ENCODE measurements at regions not wholly inside any gene's neighbourhood (a gene's known extent, or its start where the extent isn't known, plus 50 kb on each side); places are given as distances from the start of the nearest gene placed in this dataset.
"Not testable (repeated sequence)": the region's sequence is repeated elsewhere in the genome, so short reads cannot be mapped to it uniquely, and the experiment has no call there.

DNA sequence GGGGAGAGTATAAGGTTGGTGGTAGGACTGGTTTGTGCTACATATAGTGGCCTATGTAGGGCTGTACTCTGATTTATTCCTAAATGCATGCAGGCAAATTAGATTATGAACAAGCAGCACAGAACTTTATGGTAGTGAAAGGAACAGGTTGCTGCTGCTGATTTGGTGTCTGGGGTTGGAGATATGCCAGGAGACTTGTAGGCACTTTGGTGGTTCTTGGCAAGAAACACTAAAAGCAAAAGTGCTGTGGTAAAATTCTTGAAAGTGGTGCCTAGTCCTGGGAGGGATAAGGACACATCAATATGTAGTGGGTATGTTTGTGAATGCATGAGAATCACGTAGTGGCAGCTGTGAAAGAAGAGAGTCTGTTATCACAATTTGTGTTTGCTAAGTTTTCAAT lies 2126.0 kb downstream of the TP53TG3F start:
- no peak for DNase-seq

DNA sequence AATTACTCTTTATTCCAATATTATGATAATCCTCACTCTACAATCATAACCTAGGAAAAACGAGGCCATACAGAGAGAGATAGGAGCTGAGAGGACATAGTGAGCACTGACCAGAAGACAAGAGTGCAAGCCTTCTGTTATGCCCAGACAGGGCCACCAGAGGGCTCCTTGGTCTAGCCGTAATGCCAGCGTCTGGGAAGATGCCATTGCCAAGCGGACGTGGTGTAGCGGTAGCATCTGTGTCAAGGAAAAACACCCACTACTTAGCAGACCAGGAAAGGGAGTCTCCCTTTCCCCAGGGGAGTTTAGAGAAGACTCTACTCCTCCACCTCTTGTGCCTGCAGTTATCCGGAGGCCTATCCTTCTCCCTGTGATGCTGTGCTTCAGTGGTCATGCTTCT lies 2131.5 kb downstream of the TP53TG3F start:
- peak; percentile 0 for DNase-seq

DNA sequence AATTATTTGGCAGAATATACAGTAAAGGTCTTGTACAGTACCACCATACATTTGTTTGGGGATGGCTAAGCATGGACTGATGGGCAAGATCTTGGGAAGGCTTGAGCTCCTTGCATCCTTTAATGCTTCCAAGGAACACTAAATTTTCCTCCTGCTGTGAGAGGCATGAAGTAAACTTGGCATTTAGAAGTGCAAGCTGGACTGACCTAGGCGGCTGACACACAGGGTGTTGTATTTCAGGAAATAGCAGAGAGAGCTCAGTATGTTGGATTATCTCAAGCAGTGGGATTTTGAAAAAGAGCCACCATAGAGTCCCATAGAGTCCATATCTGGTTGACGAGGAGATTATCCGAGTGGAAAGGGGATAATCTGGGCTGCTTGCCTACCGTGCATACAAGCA lies 2137.1 kb downstream of the TP53TG3F start:
- no peak for DNase-seq

DNA sequence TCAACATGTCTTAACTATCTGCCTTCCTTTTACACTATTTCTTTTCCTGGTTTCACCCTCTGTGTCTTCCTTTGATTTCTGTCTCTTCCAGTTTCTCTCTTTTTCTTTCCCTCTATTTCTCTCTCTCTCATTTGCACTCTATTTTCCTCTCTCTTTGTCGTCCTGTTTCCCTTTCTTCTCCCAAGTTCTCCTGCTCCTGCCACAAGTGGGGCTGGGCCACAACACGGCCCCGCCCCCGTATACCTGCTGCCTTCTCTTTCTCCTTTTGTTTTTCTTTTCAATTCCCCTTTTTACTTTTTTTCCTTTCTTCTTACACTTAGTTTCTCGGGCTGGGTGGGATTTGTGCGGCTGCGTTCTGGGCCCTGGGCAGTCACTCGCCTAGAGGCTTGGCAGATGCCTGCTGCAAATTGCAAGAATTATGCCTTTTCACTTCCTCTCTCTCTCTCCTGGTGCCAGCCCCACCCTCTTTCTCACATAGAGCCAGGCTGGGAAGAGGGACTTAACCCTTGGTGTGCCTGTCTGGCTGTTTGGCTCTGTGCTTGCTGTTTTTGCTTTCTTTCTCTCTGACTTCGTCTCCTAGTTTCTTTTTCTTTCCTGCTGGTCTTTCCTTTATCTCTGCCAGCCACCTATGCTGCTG lies 2139.4 kb downstream of the TP53TG3F start:
- DNase-seq, result peak; percentile 25

DNA sequence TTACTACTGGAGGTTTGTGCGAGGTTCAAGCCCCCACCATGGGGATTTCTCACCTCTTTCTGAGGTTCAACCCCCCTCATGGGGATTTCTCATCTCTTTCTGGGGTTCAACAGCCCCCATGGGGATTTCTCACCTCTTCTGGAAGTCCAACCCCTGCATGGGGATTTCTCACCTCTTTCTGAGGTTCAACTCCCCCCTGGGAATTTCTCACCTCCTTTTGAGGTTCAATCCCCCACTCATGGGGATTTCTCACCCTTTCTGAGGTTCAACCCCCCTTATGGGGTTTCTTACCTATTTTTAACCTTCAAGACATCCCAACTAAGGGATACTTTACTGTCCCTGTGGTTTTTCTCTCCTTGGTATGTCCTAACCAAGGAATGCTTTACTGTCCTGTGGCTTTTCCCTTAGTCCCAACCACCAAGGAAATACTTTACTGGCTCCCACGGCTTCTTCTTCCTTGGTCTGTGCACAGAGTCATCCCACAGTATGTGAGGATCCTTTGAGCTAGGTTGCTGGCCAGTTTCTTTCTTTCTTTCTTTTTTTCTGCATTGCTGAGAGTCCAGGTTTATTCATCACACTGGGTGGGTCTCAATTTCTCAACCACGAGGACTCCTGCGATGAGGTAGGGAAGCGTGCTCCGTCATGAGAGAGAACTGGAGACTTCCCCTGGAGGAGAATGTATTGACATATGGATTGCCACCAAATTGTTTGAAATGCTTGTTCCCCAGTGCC lies 2140.2 kb downstream of the TP53TG3F start:
- no peak for DNase-seq

DNA sequence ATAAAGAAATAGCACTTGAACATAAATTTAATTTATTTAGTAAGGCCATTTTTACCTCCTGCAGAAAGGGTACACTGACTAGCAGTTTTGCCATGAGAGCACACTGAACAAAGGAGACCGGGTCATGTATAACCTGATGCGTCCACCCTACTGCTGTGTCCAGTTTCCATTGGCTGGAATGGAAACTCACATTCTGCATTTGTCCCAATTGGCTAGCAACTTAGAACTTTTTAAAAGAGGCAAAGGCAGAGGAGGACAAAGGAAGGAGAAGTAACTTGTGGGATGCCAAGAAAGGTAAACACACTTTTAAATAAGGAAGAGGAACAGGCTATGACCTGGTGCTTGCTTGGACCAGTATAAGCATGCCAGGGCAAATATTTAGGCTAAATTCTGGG lies 2140.7 kb downstream of the TP53TG3F start:
- DNase-seq, result not testable (repeated sequence)

DNA sequence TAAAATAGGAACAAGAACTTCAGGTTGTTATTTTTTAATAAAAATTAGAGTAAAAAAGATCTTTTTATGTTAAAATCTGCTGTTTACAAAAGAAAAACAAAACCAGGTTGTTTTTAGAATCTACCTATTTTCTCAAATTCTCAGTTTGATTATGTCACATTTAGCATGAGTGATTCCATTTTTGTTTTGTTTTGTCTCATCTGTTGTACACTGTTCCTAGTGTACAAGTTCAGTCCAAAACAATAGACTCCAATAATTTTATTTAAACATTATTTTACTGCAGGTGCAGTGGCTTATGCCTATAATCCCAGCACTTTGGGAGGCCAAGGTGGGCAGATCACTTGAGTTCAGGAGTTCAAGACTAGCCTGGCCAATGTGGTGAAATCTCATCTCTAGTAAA lies 2142.7 kb downstream of the TP53TG3F start:
- DNase-seq, result no peak

DNA sequence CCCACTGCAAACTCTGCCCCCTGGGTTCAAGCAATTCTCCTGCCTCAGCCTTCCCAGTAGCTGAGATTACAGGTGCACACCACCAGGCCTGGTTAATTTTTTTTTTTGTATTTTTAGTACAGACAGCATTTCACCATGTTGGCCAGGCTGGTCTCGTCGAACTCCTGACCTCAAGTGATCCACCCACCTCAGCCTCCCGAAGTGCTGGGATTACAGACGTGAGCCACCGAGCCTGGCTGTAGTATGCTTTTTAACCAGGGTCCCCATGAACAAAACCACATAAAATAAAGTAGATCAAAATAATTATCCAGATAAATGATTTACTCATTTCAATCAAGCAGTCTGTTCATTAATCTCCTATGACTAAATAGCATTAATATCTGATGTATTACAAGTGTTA lies 2144.0 kb downstream of the TP53TG3F start:
- not testable (repeated sequence) for DNase-seq

DNA sequence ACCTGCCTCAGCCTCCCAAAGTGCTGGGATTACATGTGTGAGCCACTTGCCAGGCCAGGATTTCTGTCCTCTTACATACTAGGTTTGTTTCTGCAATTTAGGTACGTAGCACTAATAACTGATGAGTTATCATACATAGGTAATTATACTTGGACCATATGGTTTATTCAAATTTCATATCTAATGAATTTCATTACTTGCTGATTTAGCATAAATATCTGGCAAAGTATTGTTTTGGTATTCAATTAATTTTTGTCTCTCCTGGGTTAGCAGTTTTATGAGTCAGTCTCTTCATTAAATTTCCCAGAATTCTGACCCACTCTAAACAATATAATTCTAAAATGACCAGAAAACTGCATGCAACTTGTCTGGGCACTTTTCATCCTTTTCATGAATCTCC lies 2146.5 kb downstream of the TP53TG3F start:
- DNase-seq, result no peak

DNA sequence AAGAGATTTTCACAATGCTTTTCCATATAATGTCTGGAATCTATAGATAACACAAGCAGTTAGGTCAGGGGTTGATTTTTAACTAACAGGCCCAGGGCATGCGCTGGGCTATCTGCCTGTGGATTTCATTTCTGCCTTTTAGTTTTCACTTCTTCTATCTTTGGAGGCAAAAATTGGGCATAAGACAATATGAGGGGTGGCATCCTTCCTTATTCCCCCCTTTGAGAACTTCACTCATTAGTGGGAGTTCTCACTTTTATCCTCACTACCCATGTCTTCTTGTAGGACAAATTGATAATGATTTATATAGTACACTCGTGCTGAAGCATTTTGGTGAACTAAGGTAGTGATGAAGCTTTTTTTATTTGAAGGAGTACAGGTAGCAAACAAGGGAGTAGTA lies 2155.5 kb downstream of the TP53TG3F start:
- DNase-seq, result not testable (repeated sequence)

DNA sequence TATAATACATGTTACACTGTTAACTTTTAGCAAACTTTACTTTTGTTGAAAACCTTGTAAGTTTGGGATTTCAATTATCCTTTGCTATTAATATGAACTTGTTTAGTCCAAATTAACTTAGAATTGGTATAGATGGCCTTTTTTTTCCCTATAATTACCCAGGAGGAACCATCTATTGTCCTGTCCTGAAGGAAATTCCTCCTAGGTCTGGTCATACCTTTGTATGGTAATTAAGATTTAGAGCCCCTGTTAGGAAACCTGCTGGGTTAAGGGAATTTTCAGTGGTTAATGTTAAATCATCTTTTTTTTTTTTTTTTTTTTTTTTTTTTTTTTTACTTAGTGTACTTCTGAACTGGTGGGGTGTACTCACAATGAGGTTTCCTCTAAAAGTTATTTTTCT lies 2159.8 kb downstream of the TP53TG3F start:
- not testable (repeated sequence) for DNase-seq

DNA sequence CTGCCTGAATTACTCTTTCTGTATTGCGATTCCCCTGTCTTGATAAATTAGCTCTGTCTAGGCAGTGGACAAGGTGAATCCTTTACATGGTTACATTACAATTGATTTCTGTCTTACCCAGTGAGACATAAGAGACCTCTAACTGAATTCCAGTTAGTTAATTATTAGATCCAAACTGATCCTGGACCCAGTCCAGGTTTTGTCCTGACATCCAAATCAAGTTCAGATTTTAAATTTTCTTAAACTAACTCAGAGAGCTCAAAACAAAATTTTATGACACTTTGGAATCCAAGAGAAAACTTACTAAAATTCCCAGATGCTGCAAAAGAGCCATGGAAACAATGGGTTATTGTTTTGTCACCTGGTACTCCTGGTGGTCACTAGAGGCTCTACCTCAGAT lies 2166.6 kb downstream of the TP53TG3F start:
- DNase-seq, result no peak

DNA sequence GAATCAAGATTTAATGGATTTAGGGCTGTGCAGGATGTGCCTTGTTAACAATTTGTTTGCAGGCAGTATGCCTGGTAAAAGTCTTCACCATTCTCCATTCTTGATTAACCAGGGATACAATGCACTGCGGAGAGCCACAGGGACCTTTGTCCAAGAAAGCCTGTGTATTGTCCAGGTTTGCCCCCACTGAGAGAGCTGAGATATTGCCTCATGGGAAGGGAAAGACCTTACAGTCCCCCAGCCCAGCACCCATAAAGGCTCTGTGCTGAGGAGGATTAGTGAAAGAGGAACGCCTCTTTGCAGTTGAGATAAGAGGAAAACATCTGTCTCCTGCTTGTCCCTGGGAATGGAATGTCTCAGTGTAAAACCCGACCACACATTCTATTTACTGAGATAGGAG lies 2169.6 kb downstream of the TP53TG3F start:
- DNase-seq, result no peak

DNA sequence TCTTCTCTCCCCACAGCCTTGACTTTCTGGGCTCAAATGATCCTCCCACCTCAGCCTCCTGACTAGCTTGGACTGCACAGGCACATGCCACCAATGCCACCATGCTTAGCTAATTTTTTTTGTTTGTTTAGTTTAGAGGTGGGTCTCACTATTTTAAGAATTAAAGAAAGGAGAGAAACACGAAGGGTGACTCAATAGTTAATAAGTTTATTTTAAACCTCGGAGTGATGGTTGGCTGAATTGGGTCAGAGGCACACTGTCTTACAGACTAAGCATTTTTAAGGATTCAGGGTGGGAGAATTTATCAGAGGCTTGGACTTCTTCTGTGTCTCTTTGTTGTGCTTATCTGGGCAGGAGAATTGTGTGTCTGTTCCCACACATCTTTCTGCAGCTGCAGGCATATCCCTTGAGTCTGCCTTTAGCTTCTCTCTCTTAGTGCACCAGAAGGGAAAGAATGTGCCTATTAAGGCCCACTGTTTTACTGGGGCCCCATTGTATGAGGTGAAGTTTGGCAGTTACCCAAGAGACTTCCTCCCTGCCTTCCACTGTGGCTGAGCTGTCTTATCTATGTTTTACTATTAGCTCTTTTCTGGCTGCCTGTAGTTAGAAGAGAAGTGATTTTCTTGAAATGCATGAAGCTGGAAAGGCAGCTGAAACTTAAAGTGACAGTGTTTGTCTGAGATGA lies 2172.0 kb downstream of the TP53TG3F start:
- DNase-seq, result no peak

DNA sequence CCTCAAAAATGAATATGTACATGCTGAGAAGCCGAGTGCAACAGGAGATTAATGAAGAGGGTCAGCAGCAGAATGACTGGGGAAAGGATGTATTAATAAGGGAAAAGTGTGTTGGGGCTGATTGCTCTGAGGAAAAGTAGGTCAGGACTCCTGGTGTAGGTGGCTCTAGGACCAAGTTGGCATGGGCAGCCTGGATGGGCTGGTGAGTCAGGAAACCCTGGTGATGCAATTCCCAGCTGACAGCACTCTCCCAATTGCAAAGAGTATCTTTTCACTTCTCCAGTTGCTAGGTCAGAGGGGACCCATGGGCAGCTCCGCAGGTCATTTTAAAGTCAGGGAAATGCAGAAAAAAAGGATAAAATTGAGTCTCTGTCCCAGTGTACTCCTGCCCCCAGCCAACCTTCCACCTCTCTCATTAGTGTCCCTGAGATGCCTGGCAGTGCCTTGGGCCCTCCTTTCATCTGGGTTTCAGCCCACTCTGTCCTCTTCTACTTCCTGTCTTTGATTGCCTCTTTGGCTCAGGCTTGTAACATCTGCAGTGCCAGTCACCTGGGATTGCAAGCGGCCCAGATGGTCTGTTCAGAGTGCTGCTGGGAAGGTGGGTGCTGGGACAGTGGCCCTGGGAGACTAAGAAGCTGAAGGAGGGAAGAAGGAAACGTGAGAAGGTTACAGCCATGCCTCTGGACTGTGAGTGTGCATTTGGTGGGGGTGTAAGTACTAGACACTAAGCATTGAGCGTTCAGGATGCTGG lies 2177.2 kb downstream of the TP53TG3F start:
- no peak for DNase-seq

DNA sequence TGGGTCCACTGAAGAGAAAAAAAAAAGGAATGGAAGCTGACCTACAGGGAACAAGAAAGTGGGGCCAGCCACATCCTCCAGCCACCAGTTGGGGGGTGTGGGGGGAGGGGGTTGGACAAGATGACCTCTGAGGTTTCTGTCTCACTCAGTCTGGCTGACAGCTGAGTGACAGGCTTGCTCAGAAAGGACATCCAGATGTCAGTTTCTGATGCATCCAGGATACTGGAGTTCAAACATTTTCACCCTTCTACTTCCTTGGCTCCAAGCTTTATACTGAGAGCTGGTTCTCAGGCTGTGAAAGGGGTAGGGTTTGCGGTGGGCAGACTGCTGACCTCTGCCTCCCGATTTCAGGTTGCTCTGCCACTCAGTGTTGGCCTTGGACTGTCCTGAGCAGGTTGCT lies 2178.3 kb downstream of the TP53TG3F start:
- DNase-seq, result no peak

DNA sequence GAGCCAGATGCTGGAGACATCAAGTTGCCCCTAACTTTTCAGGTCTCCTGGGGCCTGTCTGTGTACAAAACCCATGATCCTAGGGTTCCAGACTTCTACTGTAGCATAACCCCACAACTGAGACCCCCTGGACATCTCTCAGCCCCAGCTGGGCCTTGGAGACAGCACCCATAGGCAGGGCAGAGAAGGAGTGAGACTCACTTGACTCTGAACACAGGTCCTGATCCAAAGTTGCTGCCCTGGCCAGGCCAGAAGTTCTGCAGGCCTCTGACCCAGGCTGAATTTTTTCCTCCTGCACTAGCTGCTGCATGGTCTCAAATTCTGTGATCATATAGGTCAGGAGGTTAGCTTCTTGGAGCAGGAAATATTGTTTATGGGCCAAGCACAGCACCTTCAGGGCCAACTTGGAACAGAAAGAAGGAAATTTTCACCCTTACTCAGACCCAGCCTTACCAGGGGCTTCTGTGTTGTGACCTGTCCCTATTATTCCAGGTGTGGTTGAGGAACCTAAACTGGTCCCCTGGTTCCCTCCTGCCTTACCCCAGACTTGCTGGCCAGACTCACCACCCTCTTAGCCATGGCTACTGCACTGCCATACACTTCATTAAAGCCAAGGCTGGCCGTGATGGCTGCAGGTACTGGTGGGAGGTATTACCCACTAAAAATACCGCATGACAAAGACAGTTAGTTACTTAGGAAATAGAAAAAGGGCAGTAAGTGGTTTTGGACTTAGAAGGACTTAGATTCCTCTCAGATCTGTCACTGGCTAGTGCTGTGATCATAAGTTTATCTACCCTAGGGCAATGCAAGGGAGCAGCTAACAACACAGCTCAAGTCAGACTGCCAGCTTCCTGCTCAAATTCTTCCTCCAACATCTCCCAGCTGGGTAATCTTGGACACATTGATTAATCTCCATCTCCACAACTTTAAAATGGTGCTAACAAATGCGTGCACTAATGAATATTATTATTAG lies 2180.1 kb downstream of the TP53TG3F start:
- no peak for DNase-seq

DNA sequence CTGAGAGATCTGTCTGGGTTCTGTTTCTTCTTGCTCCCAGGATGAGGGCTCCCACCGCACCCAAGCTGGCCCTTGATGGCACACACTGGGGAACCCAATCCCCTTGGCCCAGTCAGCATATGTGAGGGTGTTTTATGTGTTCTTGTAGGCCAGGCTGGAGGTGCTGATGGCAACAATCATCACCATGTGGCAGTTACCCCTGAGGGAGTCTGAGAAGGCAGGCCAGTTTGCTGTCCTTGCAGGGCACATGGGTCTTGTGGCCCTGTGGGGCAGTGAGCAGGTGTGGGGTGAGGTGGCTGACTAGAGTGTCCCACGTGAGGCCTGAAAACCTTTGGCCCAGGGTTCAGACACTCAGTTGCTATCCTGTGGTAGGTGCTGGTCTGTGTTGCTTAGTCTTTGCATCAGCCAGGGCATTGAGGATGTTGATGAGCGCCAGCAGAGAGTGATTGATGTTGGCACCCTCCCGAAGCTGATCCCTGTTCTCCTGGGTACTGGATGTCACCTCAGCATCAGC lies 2183.0 kb downstream of the TP53TG3F start:
- no peak for DNase-seq

DNA sequence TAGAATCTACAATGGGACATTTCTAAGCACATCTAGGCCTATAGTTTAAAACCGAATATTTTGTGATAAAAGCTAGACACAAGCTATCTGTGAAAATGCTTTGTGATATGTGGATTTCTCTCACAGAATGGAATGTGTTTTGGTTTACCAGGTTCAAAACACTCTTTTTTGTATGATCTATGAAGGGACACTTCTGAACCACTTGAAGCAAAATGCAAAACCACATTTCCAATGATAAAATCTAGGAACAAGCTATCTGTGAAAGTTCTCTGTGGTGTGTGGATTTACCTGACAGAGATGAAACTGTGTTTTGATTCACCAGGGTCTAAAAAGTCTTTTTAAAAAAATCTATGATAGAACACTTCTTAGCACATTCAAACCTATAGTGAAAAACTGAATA lies 2192.4 kb downstream of the TP53TG3F start:
- no peak for DNase-seq

DNA sequence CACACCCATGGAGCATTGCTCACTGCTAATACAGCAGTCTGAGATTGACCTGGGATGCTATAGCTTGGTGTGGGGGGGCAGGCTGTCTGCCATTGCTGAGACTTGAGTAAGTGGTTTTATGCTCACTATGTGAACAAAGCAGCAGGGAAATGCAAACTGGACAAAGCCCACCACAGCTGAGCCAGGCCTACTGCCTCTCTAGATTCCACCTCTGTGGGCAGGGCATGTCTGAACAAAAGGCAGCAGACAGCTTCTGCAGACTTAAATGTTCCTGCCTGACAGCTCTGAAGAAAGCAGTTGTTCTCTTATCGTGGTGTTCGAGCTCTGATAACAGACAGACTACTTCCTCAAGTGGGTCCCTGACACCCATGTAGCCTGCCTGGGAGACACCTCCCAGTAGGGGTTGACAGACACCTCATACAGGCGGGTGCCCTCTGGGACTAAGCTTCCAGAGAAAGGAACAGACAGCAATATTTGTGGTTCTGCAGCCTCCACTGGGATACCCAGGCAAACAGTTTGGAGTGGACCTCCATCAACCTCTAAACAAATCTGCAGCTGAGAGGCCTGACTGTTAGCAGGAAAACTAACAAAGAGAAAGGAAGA lies 2204.8 kb downstream of the TP53TG3F start:
- DNase-seq, result no peak

DNA sequence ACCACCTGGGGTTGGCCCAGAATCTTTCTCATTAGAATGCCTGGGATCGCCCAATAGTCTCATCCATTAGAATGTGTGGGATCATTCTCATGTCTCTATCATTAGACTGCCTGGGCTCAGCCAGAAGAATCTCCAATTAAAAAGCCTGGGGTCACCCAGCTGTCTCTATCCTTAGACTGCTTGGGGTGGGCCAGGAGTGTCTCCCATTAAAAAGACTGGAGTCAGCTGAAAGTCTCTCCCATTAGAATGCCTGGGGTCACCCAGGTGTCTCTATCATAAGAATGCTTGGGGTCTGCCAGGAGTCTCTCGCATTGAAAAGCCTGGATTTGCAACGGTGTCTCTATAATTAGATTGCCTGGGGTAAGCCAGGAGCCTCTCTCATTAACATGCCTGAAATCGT lies 2225.7 kb downstream of the TP53TG3F start:
- DNase-seq, result no peak

DNA sequence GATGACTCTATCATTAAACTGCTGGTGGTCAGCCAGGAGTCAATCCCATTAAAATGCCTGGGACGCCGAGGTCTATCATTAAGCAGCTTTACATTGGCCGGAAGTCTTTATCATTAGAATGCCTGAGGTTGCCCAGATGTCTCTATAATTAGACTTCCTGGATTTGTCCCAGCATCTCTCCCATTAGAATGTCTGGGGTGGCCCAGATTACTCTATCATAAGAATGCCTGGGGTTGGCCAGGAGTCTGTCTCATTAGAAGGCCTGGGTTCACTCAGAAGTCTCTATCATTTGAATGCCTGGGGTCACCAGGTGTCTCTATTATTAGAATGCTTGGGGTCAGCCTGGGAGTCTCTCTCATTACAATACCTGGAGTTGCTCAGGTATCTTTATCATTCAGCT lies 2227.2 kb downstream of the TP53TG3F start:
- no peak for DNase-seq
